HG02588 (cell line): ENCODE measurements at regions not wholly inside any gene's neighbourhood (a gene's known extent, or its start where the extent isn't known, plus 50 kb on each side); places are given as distances from the start of the nearest gene placed in this dataset.
"Not testable (repeated sequence)": the region's sequence is repeated elsewhere in the genome, so short reads cannot be mapped to it uniquely, and the experiment has no call there.

Experiments
- ATAC-seq: cut with Tn5 transposase; IDR thresholded peaks from one replicate; pipeline ENCODE4 v1.9.1; 2021; ENCODE audit warnings: mild to moderate bottlenecking, moderate library complexity; ENCODE audit not compliant: unreplicated experiment

- no peak for ATAC-seq
Measured at GRCh38 chr13:76307142-76307541, 579.1 kb downstream of the KCTD12 start.

GRCh38 chr13:76300688-76301087, 585.5 kb downstream of the KCTD12 start:
- ATAC-seq, result no peak

GRCh38 chr13:76297331-76297730, 588.9 kb downstream of the KCTD12 start:
- no peak for ATAC-seq

GRCh38 chr13:76296751-76297150, 589.5 kb downstream of the KCTD12 start:
- no peak for ATAC-seq

GRCh38 chr13:76295020-76295419, 591.2 kb downstream of the KCTD12 start:
- ATAC-seq, result not testable (repeated sequence)

GRCh38 chr13:76293751-76294150, 592.5 kb downstream of the KCTD12 start:
- ATAC-seq, result no peak

GRCh38 chr13:76293346-76293745, 592.9 kb downstream of the KCTD12 start:
- ATAC-seq, result no peak

GRCh38 chr13:76292726-76293125, 593.5 kb downstream of the KCTD12 start:
- ATAC-seq, result no peak

GRCh38 chr13:76292031-76292430, 594.2 kb downstream of the KCTD12 start:
- ATAC-seq, result no peak

GRCh38 chr13:76289558-76289957, 596.6 kb downstream of the KCTD12 start:
- no peak for ATAC-seq

GRCh38 chr13:76286178-76286577, 600.0 kb downstream of the KCTD12 start:
- ATAC-seq, result no peak

GRCh38 chr13:76285463-76285862, 600.7 kb downstream of the KCTD12 start:
- ATAC-seq, result no peak

- not testable (repeated sequence) for ATAC-seq
Measured at GRCh38 chr13:76279766-76280165, 606.4 kb downstream of the KCTD12 start.

GRCh38 chr13:76271728-76272232, 614.4 kb downstream of the KCTD12 start:
- no peak for ATAC-seq

GRCh38 chr13:76268307-76268706, 617.9 kb downstream of the KCTD12 start:
- ATAC-seq, result not testable (repeated sequence)

GRCh38 chr13:76267216-76267615, 619.0 kb downstream of the KCTD12 start:
- ATAC-seq, result no peak

GRCh38 chr13:76266561-76266960, 619.6 kb downstream of the KCTD12 start:
- no peak for ATAC-seq

- ATAC-seq, result no peak
Measured at GRCh38 chr13:76250211-76250610, 614.1 kb downstream of the LMO7 start.

- ATAC-seq, result no peak
Measured at GRCh38 chr13:76245920-76246319, 609.8 kb downstream of the LMO7 start.

- ATAC-seq, result no peak
Measured at GRCh38 chr13:76245211-76245610, 609.1 kb downstream of the LMO7 start.

- ATAC-seq, result not testable (repeated sequence)
Measured at GRCh38 chr13:76243120-76243519, 607.0 kb downstream of the LMO7 start.

- ATAC-seq, result no peak
Measured at GRCh38 chr13:76239031-76239680, 603.0 kb downstream of the LMO7 start.
